ENCODE measurements at regions not wholly inside any gene's neighbourhood (a gene's known extent, or its start where the extent isn't known, plus 50 kb on each side); places are given as distances from the start of the nearest gene placed in this dataset.

- 31 to 41% methylated on average over 2 of the region's 2 CpGs for WGBS, 2 donors
- Histone ChIP-seq H3K36me3 (ENCODE audit: low read depth, missing control alignments) (no peaks in the 10 kb centered on the region), H3K4me1 (no peaks in the 10 kb centered on the region), H3K27ac (no peak overlapping the region), H3K4me3 (no peak overlapping the region), H3K9me3 (no peaks in the 10 kb centered on the region), H3K27me3 (no peaks in the 10 kb centered on the region)
- TF ChIP-seq POLR2A (IDR thresholded peaks at IDR 0.05) = no peak
- no peak for TF ChIP-seq CTCF (IDR thresholded peaks at IDR 0.05)
- intact Hi-C loops (cut with DNase I; ENCODE audit: low total_unique reads) = no loop called here
- DNase-seq = no peak
Observed at GRCh38 chr4:155548173-155548572, 118.5 kb upstream of the GUCY1A1 start.

- Histone ChIP-seq H3K4me1 (no peaks in the 10 kb centered on the region), H3K36me3 (ENCODE audit: low read depth, missing control alignments) (no peaks in the 10 kb centered on the region), H3K27ac (no peak overlapping the region), H3K9me3 (no peaks in the 10 kb centered on the region), H3K27me3 (no peaks in the 10 kb centered on the region), H3K4me3 (no peak overlapping the region)
- 91 to 92% methylated on average over 3 of the region's 3 CpGs for WGBS, 2 donors
- intact Hi-C loops (cut with DNase I; ENCODE audit: low total_unique reads) = no loop called here
- no peak for TF ChIP-seq CTCF (IDR thresholded peaks at IDR 0.05)
- DNase-seq = no peak
Observed at GRCh38 chr4:155546451-155546850, 120.2 kb upstream of the GUCY1A1 start.

- intact Hi-C loops (cut with DNase I; ENCODE audit: low total_unique reads) = no loop called here
- DNase-seq = no peak
- Histone ChIP-seq H3K27ac (no peak overlapping the region), H3K4me3 (no peak overlapping the region), H3K27me3 (no peaks in the 10 kb centered on the region), H3K36me3 (ENCODE audit: low read depth, missing control alignments) (no peaks in the 10 kb centered on the region), H3K4me1 (no peaks in the 10 kb centered on the region), H3K9me3 (no peaks in the 10 kb centered on the region)
- TF ChIP-seq CTCF (IDR thresholded peaks at IDR 0.05) (no peak), POLR2A (IDR thresholded peaks at IDR 0.05) (no peak)
- 68 to 73% methylated on average over 2 of the region's 2 CpGs for WGBS, 2 donors
Observed at GRCh38 chr4:155545456-155545855, 121.2 kb upstream of the GUCY1A1 start.

GRCh38 chr4:155544547-155544946, 122.1 kb upstream of the GUCY1A1 start:
- WGBS, 2 donors = 76 to 87% methylated on average over 6 of the region's 6 CpGs
- Histone ChIP-seq H3K9me3 (no peaks in the 10 kb centered on the region), H3K27ac (no peak overlapping the region), H3K4me3 (no peak overlapping the region), H3K27me3 (no peaks in the 10 kb centered on the region), H3K4me1 (no peaks in the 10 kb centered on the region), H3K36me3 (ENCODE audit: low read depth, missing control alignments) (no peaks in the 10 kb centered on the region)
- no peak for DNase-seq
- intact Hi-C loops (cut with DNase I; ENCODE audit: low total_unique reads) = no loop called here
- TF ChIP-seq CTCF (IDR thresholded peaks at IDR 0.05) = no peak
- TF ChIP-seq POLR2A (IDR thresholded peaks at IDR 0.05) = no peak

GRCh38 chr4:155543126-155543765, 123.4 kb upstream of the GUCY1A1 start:
- no peaks in the 10 kb centered on the region for H3K9me3 ChIP-seq
- intact Hi-C loops (cut with DNase I; ENCODE audit: low total_unique reads) = no loop called here
- H3K27me3 ChIP-seq = no peaks in the 10 kb centered on the region
- no peak overlapping the region for H3K4me3 ChIP-seq
- no peaks in the 10 kb centered on the region for H3K36me3 ChIP-seq (ENCODE audit: low read depth, missing control alignments)
- H3K27ac ChIP-seq = no peak overlapping the region
- 69 to 86% methylated on average over 3 of the region's 3 CpGs for WGBS, 2 donors
- no peaks in the 10 kb centered on the region for H3K4me1 ChIP-seq
- no peak for DNase-seq
- TF ChIP-seq POLR2A (IDR thresholded peaks at IDR 0.05) (no peak), CTCF (IDR thresholded peaks at IDR 0.05) (no peak)
